Endothelial cell of umbilical vein (primary cell): ENCODE measurements at regions not wholly inside any gene's neighbourhood (a gene's known extent, or its start where the extent isn't known, plus 50 kb on each side); places are given as distances from the start of the nearest gene placed in this dataset.

Experiments used
- BruUV-seq: library from RNA; stranded (reverse); fragments of 400-500 nt; replicated peaks from 2 replicates; lab custom pipeline; 2021; lab: Mats Ljungman, UMichigan
- CTCF ChIA-PET: fragments of 300-600, 350-600 bp; sonication (Branson Sonifier 250); formaldehyde crosslinking; loops from one replicate; lab custom pipeline; 2021; ENCODE audit warnings: antibody characterized with exemption, inconsistent platforms; lab: Charles Lee
- POLR2A ChIA-PET: fragments of 300-600, 350-600 bp; sonication (Branson Sonifier 250); formaldehyde crosslinking; loops from one replicate; lab custom pipeline; 2021; ENCODE audit warnings: antibody characterized with exemption, inconsistent platforms; lab: Charles Lee
- DNase-seq: peaks from one replicate; pipeline ENCODE4 v3.0.0-alpha.2; 2011; ENCODE audit warnings: low read depth, low spot score
- FAIRE-seq: peaks from 2 replicates; lab custom pipeline; 2011; peaks lifted over from hg19 to GRCh38; lab: Jason Lieb, UNC
- H2AFZ ChIP-seq: 2 replicates; pipeline ENCODE4 v1.6.0; 2012; ENCODE audit warnings: low read depth, low read length, control low read depth, inconsistent platforms
- H3K27ac ChIP-seq: 2 replicates; pipeline ENCODE4 v1.5.1; 2011; ENCODE audit warnings: low read depth, mild to moderate bottlenecking, control low read depth, low read length, moderate library complexity; ENCODE audit not compliant: insufficient read depth
- H3K27me3 ChIP-seq, 2 experiments: 2 replicates each; pipeline versions ENCODE4 v1.6.0 to v1.6.1; 2011; ENCODE audit warnings: low read length in 2 of 2, mixed read lengths in 1 of 2; ENCODE audit not compliant: control insufficient read depth in 2 of 2, insufficient read depth in 2 of 2
- H3K36me3 ChIP-seq, 2 experiments: 2 replicates in 1 of 2; 3 replicates in 1 of 2; pipeline ENCODE4 v1.5.1; 2011; ENCODE audit warnings: low read length in 2 of 2, mild to moderate bottlenecking in 1 of 2, moderate library complexity in 1 of 2; ENCODE audit not compliant: control insufficient read depth in 2 of 2, insufficient read depth in 2 of 2; ENCODE audit errors: extremely low read depth in 1 of 2
- H3K4me1 ChIP-seq: 3 replicates; pipeline ENCODE4 v1.5.1; 2011; ENCODE audit warnings: mild to moderate bottlenecking, low read length; ENCODE audit not compliant: control insufficient read depth, insufficient read depth; ENCODE audit errors: extremely low read depth
- H3K4me2 ChIP-seq: 2 replicates; pipeline ENCODE4 v1.6.1; 2011; ENCODE audit warnings: low read length, control low read depth, mixed read lengths; ENCODE audit not compliant: insufficient read depth
- H3K4me3 ChIP-seq, 3 experiments: fragments of 200-600 bp in 1 of 3; sonication (generic), shearing (Covaris generic) in 1 of 3; replicated peaks in 1 of 3; 2 replicates each; pipeline ENCODE4 v1.5.1; 2011 to 2016; ENCODE audit warnings: control low read depth in 3 of 3, low read length in 3 of 3, mild to moderate bottlenecking in 2 of 3, inconsistent platforms in 1 of 3, low read depth in 1 of 3, moderate library complexity in 1 of 3; ENCODE audit not compliant: insufficient read depth in 1 of 3
- H3K79me2 ChIP-seq: 2 replicates; pipeline ENCODE4 v1.6.0; 2012; ENCODE audit warnings: low read length, inconsistent platforms; ENCODE audit not compliant: control insufficient read depth, insufficient read depth
- H3K9ac ChIP-seq: replicated peaks from 2 replicates; pipeline ENCODE3; 2011; ENCODE audit warnings: low read length, control low read depth; ENCODE audit not compliant: insufficient read depth; ENCODE audit errors: extremely low read depth
- H3K9me1 ChIP-seq: replicated peaks from 3 replicates; pipeline ENCODE4 v1.6.0; 2011; ENCODE audit warnings: mild to moderate bottlenecking, low read length; ENCODE audit not compliant: control insufficient read depth, insufficient read depth; ENCODE audit errors: extremely low read depth
- H3K9me3 ChIP-seq: replicated peaks from 2 replicates; pipeline ENCODE4 v1.5.1; 2012; ENCODE audit warnings: low read length, inconsistent platforms; ENCODE audit not compliant: control insufficient read depth, insufficient read depth
- H4K20me1 ChIP-seq: replicated peaks from 2 replicates; pipeline ENCODE3; 2011; ENCODE audit warnings: mild to moderate bottlenecking, low read length; ENCODE audit not compliant: control insufficient read depth, insufficient read depth; ENCODE audit errors: extremely low read depth
- CTCF ChIP-seq, 2 donors: IDR thresholded peaks; 1 replicate in 1 of 2; 2 replicates in 1 of 2; pipeline ENCODE4 v1.5.1; 2011; ENCODE audit warnings: low read length in 2 of 2, mild to moderate bottlenecking in 2 of 2, moderate library complexity in 2 of 2, control low read depth in 1 of 2, inconsistent platforms in 1 of 2, low read depth in 1 of 2; ENCODE audit not compliant: insufficient read depth in 1 of 2; ENCODE audit errors: extremely low read depth in 1 of 2
- EZH2 ChIP-seq: IDR thresholded peaks from 2 replicates; pipeline ENCODE4 v1.6.1; 2012; ENCODE audit warnings: borderline replicate concordance, low read depth, mild to moderate bottlenecking, moderate library complexity, low read length, inconsistent platforms; ENCODE audit not compliant: severe bottlenecking
- FOS ChIP-seq: IDR thresholded peaks from 2 replicates; pipeline ENCODE4 v1.6.1; 2011; ENCODE audit warnings: mild to moderate bottlenecking, low read length, moderate library complexity, borderline replicate concordance; ENCODE audit not compliant: insufficient read depth
- GATA2 ChIP-seq: IDR thresholded peaks from 2 replicates; pipeline ENCODE4 v1.7.0; 2011; ENCODE audit warnings: low read depth, mild to moderate bottlenecking, moderate library complexity, mixed read lengths, low read length; ENCODE audit not compliant: insufficient read length, insufficient read depth
- JUN ChIP-seq: IDR thresholded peaks from 2 replicates; pipeline ENCODE4 v1.6.1; 2011; ENCODE audit warnings: borderline replicate concordance, low read depth; ENCODE audit not compliant: insufficient read length, insufficient read depth
- MYC ChIP-seq: IDR thresholded peaks from one replicate; pipeline ENCODE4 v1.6.1; 2011; ENCODE audit warnings: mild to moderate bottlenecking, low read depth, low read length
- POLR2A ChIP-seq: IDR thresholded peaks from 2 replicates; pipeline ENCODE4 v1.6.1; 2012; ENCODE audit warnings: low read depth, mild to moderate bottlenecking, control low read depth, low read length
- POLR2AphosphoS5 ChIP-seq: IDR thresholded peaks from 2 replicates; pipeline ENCODE4 v1.6.1; 2012; ENCODE audit warnings: low read depth, mild to moderate bottlenecking, control low read depth, low read length, moderate library complexity; ENCODE audit not compliant: insufficient read depth
- dilution Hi-C: fragments of 300-500 bp; cut with MboI; formaldehyde crosslinking; loops from one replicate; pipeline ENCODE4 v1.15.0; 2019; ENCODE audit warnings: low sequenced_read_pairs; ENCODE audit not compliant: extremely low pct_ligation_motif_present
- intact Hi-C: fragments of 100-400 bp; cut with micrococcal nuclease; formaldehyde crosslinking; loops from one replicate; pipeline ENCODE4 v1.10.0; 2022
- TF ChIP-seq, protein P1 (sequence below): IDR thresholded peaks from 2 replicates; pipeline ENCODE4 v1.6.1; 2011; ENCODE audit not compliant: insufficient read depth, insufficient read length

DNA sequence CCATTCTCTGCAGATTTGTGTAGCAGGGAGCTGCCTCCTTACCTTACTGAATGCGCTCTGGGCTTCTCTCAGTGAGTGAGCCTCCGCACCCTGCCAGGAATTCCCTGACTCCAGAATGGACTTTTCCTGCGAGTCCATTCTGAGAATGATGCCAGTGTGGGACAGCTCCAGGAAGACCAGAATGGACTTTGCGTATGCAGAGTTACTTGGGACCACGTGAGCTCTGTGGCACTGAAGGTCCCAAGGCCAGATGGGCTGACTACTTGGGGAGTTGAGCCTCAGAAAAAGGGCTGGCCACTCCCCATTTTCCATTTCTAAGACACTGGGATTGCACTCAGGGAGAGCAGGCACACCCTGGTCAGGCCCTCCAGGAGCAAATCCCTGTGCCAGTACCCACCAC, 324.7 kb upstream of the ZMIZ1 start:
- no peaks in the 10 kb centered on the region for H3K36me3 ChIP-seq
- FAIRE-seq (no peak), DNase-seq (no peak)
- dilution Hi-C loops (no loop called here), intact Hi-C loops (no loop called here)
- ChIA-PET CTCF (interaction anchor here (2.3 kb wide), 1 partner anchor 13 kb away, joined by 11 read pairs; no protein-coding TSS in a partner anchor), POLR2A (interaction anchor here (0.5 kb wide), 1 partner anchor 11 kb away, joined by 4 read pairs; no protein-coding TSS in a partner anchor)
- no peak overlapping the region for H3K27ac ChIP-seq
- no peaks in the 10 kb centered on the region for H3K9me1 ChIP-seq
- H3K9ac ChIP-seq, result no peak overlapping the region
- H3K27me3 ChIP-seq, result peaks cover 3 to 13% of the 10 kb centered on the region in 2 experiments
- H2AFZ ChIP-seq, result no peak overlapping the region
- no peaks in the 10 kb centered on the region for H3K9me3 ChIP-seq
- no peak overlapping the region for H3K4me3 ChIP-seq
- H3K4me1 ChIP-seq, result no peaks in the 10 kb centered on the region
- TF ChIP-seq POLR2A (no peak), JUN (no peak), EZH2 (no peak), GATA2 (no peak), MYC (no peak), POLR2AphosphoS5 (no peak), CTCF (IDR thresholded peaks at IDR 0.05; ENCODE audit: extremely low read depth in 1 of 2, insufficient read depth in 1 of 2, low read depth in 1 of 2, low read length in 2 of 2) (no peak), FOS (no peak)
- TF ChIP-seq, protein P1, sequence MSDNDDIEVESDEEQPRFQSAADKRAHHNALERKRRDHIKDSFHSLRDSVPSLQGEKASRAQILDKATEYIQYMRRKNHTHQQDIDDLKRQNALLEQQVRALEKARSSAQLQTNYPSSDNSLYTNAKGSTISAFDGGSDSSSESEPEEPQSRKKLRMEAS, result no peak
- H3K4me2 ChIP-seq, result no peak overlapping the region
- no peaks in the 10 kb centered on the region for H3K79me2 ChIP-seq
- H4K20me1 ChIP-seq, result no peaks in the 10 kb centered on the region
- no TSS peak for BruUV-seq
